HG03575 (cell line): ENCODE measurements at regions not wholly inside any gene's neighbourhood (a gene's known extent, or its start where the extent isn't known, plus 50 kb on each side); places are given as distances from the start of the nearest gene placed in this dataset.
"Not testable (repeated sequence)": the region's sequence is repeated elsewhere in the genome, so short reads cannot be mapped to it uniquely, and the experiment has no call there.

ENCODE experiments used
- ATAC-seq: cut with Tn5 transposase; IDR thresholded peaks from one replicate; pipeline ENCODE4 v1.9.1; 2021; ENCODE audit not compliant: unreplicated experiment, insufficient number of reproducible peaks, low FRiP score; ENCODE audit errors: extremely low read depth

DNA sequence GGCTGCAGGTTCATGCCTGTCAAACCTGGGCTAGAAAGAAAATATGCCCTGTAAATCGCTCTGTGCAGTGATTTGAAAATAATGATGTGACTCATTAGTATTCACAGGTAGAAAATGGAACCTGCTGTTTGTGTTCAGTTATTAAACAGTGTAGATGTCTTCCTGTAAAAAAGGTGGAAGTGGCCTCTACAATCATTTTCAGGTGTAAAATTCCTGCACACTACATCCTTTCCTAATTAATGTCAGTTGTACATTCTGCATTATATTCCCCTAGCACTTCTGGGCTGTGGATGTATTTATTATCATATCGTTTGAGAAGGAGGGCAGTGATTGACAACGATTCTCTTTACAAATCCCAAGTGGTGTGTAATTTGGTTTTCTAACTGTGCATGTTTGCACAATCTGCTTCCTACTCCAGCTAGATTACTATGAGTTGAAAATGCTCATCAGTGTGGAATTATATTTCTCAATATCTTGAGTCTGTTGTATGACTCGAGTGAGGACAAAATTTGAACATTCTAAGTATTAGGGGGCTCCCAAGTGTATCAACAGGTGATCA is 454.0 kb upstream of the DDI1 start:
- no peak for ATAC-seq

GRCh38 chr11:103584021-103584420 is 452.4 kb upstream of the DDI1 start:
- ATAC-seq, result no peak

GRCh38 chr11:103584720-103585119 is 451.7 kb upstream of the DDI1 start:
- no peak for ATAC-seq

DNA sequence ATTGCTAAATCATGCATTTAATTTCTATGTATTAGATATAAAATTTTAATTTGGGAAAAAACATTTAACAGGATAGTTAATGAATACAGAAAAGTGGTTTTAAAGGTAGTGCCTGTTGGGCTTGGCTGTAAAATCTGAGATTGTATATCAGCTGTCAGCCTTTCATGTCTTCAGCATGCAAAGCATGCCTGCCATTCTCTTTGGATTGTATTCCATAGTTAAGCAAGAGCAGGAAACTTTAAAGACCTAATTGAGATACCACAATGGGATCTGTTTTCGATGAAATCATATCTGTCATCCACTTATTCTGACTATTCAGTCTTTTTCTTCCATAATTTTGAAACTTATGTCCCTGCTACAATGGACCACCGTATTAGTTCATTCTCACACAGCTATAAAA is 451.0 kb upstream of the DDI1 start:
- ATAC-seq, result no peak

- ATAC-seq, result no peak
Observed at GRCh38 chr11:103585911-103586310, 450.5 kb upstream of the DDI1 start.

- ATAC-seq, result no peak
Observed at GRCh38 chr11:103586756-103587155, 449.7 kb upstream of the DDI1 start.

DNA sequence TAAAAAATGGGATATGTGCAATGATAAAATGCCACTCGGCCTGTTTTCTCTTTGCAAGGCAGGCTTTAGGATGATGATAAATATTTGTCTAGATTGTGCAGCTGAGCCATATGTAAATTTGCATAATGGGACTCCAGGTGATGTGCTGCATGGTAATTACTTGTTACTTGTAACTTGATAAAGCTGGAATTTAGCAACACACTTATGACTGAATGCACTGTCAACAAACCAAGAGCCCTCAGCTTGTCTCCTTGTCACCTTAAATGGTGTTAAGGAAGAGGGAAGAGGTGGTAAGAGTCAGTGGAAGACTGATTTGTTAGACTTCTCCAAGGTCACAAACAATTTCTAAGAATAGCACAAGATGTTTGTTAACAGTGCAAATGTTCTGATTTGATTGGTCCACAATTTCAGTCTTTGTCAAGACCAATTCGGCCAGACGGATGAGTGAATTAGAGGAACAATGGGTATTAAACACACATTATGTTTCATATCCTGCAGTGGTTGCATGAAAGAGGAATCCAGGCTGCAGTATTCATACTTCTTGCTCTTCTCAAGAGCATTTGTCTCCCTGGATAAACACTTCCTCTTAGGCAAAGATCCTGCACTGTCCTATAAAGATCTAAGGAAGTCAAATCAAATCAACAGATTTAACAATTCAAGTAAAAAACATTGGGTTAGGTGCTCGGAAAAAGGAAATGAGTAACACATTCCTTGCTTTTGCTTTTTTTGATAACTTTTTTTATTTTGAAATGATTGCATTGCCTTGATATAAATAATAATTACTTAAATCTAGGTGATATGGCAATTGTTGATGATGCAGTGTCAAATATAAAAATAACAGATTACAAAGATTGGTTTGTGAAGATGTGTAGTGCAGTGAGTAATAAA is 448.3 kb upstream of the DDI1 start:
- ATAC-seq, result no peak

DNA sequence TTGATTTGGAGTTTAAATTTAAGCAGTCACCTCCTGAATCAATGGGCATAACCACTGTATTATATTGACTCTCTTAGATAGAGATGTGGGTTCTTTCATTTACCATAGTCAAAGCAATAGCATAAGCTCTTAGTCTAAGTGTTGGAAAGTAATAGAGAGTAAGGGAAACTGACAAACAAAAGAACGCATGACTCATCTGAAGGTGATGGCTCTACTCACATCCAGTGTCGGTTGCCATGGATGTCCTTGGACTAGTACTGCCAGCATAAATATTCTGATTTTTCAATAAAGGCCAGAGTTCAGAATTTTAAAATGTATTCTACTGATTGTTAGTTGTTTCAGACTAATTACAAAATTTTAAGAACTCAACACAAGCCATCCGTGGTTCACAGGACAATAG is 444.9 kb upstream of the DDI1 start:
- ATAC-seq, result no peak

DNA sequence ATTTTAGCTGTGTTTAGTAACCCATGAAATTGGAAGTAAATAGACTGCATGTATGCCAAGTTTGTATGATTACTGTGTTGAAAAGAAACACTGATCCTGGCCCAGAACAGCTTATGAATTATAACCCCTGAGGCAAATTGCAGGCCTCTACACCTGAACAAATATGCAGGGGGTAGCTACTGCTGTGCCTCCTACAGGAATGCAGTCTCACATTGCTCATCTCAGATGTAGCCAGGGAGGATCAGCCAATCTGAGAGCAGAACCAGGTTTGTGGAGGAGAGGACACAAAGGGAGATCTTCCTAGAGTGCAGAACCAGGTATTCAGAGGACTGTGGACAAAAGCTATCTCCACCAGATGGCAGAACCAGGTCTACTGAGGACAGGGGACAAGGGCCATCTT is 442.2 kb upstream of the DDI1 start:
- ATAC-seq, result no peak

GRCh38 chr11:103596315-103596714 is 440.1 kb upstream of the DDI1 start:
- ATAC-seq, result no peak

DNA sequence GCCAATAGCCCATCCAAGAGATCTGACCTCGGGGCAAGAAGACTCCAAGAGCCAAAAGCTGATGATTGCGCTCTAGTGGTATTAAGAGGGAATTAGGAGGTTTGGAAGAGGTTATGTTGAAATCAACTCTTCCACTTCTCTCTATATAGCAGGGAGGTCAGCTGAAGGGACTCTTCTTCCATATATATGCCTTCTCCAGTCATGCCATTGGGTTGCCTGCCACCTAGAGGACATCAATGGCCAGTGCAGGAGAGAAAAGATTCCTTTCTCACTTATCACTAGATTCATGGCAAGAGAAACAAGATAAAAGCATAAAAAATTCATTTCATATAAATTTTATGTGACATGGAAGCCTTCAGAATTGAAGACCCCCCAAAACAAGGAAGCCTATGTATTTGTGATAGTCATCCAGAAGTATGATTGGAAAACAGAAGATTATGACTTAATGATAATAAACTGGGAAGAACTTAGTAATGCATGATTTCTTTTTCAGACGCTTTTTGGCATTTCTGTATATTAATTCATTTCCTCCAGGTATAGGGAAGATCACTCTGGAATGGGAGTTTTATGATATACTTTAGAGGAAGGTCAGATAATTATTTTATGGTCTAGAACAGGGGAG is 435.1 kb upstream of the DDI1 start:
- peak; percentile 93 for ATAC-seq

GRCh38 chr11:103602840-103603239 is 433.6 kb upstream of the DDI1 start:
- no peak for ATAC-seq

- ATAC-seq, result no peak
Observed at GRCh38 chr11:103604310-103604709, 432.1 kb upstream of the DDI1 start.

DNA sequence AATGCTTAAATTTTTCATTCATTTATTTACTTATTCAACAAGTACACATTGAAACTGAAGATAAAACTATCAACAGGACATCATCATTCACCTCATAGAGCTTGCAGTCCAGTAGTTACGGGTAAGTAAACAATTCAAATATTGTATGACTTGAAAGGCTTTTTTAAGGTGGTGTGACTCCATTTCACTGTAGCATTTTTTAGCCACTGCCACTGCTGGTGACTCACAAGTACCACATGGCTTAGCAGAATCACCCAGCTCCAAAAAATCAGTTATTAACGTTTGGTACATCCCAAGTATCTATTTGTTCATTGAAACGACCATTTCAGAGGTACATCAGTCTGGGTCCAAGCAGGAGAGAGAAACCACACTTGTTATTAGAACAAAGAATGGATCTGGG is 427.9 kb upstream of the DDI1 start:
- ATAC-seq, result no peak

- no peak for ATAC-seq
Observed at GRCh38 chr11:103609117-103610066, 427.0 kb upstream of the DDI1 start.

- no peak for ATAC-seq
Observed at GRCh38 chr11:103610435-103610834, 426.0 kb upstream of the DDI1 start.

DNA sequence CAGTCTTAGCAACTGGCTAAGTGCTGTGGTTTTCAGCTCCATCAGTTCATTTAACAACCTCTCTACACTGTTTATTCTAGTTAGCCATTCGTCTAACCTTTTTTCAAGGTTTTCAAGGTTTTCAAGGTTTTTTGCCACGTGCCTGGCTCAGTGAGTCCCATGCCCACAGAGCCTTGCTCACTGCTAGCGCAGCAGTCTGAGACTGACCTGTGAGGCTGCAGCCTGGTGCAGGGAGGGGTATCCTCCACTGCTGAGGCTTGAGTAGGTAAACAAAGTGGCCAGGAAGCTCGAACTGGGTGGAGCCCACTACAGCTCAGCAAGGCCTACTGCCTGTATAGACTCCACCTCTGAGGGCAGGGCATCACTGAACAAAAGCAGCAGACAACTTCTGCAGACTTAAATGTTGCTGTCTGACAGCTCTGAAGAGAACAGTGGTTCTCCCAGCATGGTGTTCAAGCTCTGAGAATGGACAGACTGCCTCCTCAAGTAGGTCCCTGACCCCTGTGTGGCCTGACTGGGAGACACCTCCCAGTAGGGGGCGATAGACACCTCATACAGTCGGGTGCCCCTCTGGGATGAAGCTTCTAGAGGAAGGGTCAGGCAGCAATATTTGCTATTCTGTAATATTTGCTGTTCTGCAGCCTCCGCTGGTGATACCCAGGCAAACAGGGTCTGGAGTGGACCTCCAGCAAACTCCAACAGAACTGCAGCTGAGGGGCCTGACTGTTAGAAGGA is 424.7 kb upstream of the DDI1 start:
- ATAC-seq, result not testable (repeated sequence)

- ATAC-seq, result not testable (repeated sequence)
Observed at GRCh38 chr11:103612451-103612850, 424.0 kb upstream of the DDI1 start.

DNA sequence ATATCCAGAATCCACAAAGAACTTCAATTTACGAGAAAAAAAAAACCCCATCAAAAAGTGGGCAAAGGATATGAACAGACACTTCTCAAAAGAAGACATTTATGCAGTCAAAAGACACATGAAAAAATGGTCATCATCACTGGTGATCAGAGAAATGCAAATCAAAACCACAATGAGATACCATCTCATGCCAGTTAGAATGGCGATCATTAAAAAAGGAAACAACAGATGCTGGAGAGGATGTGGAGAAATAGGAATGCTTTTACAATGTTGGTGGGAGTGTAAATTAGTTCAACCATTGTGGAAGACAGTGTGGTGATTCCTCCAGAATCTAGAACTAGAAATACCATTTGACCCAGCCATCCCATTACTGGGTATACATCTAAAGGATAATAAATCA is 419.9 kb upstream of the DDI1 start:
- not testable (repeated sequence) for ATAC-seq
